ENCODE measurements at regions not wholly inside any gene's neighbourhood (a gene's known extent, or its start where the extent isn't known, plus 50 kb on each side); places are given as distances from the start of the nearest gene placed in this dataset.

GRCh38 chr14:43640718-43641267, 866.3 kb downstream of the FSCB start:
- H3K4me3 ChIP-seq (replicated peaks; ENCODE audit: low read depth, low read length): no peak overlapping the region

GRCh38 chr14:43625294-43625693, 881.8 kb downstream of the FSCB start:
- Histone ChIP-seq H3K36me3 (ENCODE audit: control insufficient read depth, insufficient read depth, low read length) (no peaks in the 10 kb centered on the region), H3K27me3 (replicated peaks; ENCODE audit: control insufficient read depth, insufficient read depth, low read length) (no peaks in the 10 kb centered on the region)
- no peak for TF ChIP-seq CTCF (IDR thresholded peaks at IDR 0.05; ENCODE audit: insufficient read depth, low read length, poor library complexity, severe bottlenecking)

More at GRCh38 chr14:43640718-43641267, 866.3 kb downstream of the FSCB start:
- H3K27me3 ChIP-seq (replicated peaks; ENCODE audit: control insufficient read depth, insufficient read depth, low read length): no peaks in the 10 kb centered on the region
- no peak for DNase-seq (ENCODE audit: extremely low read depth, insufficient read length)
- TF ChIP-seq CTCF (IDR thresholded peaks at IDR 0.05; ENCODE audit: insufficient read depth, low read length, poor library complexity, severe bottlenecking): no peak
- no peaks in the 10 kb centered on the region for H3K36me3 ChIP-seq (ENCODE audit: control insufficient read depth, insufficient read depth, low read length)

GRCh38 chr14:43621282-43621681, 885.8 kb downstream of the FSCB start:
- Histone ChIP-seq H3K4me3 (replicated peaks; ENCODE audit: low read depth, low read length) (no peak overlapping the region), H3K36me3 (ENCODE audit: control insufficient read depth, insufficient read depth, low read length) (no peaks in the 10 kb centered on the region), H3K27me3 (replicated peaks; ENCODE audit: control insufficient read depth, insufficient read depth, low read length) (no peaks in the 10 kb centered on the region)
- no peak for DNase-seq (ENCODE audit: extremely low read depth, insufficient read length)
- no peak for TF ChIP-seq CTCF (IDR thresholded peaks at IDR 0.05; ENCODE audit: insufficient read depth, low read length, poor library complexity, severe bottlenecking)

More at GRCh38 chr14:43625294-43625693, 881.8 kb downstream of the FSCB start:
- H3K4me3 ChIP-seq (replicated peaks; ENCODE audit: low read depth, low read length): no peak overlapping the region
- DNase-seq (ENCODE audit: extremely low read depth, insufficient read length): no peak

GRCh38 chr14:43595096-43595772, 911.8 kb downstream of the FSCB start:
- Histone ChIP-seq H3K36me3 (ENCODE audit: control insufficient read depth, insufficient read depth, low read length) (no peaks in the 10 kb centered on the region), H3K4me3 (replicated peaks; ENCODE audit: low read depth, low read length) (no peak overlapping the region)
- no peak for DNase-seq (ENCODE audit: extremely low read depth, insufficient read length)

GRCh38 chr14:43591776-43592175, 915.3 kb downstream of the FSCB start:
- DNase-seq (ENCODE audit: extremely low read depth, insufficient read length): no peak
- no peak for TF ChIP-seq CTCF (IDR thresholded peaks at IDR 0.05; ENCODE audit: insufficient read depth, low read length, poor library complexity, severe bottlenecking)

More at GRCh38 chr14:43595096-43595772, 911.8 kb downstream of the FSCB start:
- no peaks in the 10 kb centered on the region for H3K27me3 ChIP-seq (replicated peaks; ENCODE audit: control insufficient read depth, insufficient read depth, low read length)
- no peak for TF ChIP-seq CTCF (IDR thresholded peaks at IDR 0.05; ENCODE audit: insufficient read depth, low read length, poor library complexity, severe bottlenecking)

More at GRCh38 chr14:43591776-43592175, 915.3 kb downstream of the FSCB start:
- H3K27me3 ChIP-seq (replicated peaks; ENCODE audit: control insufficient read depth, insufficient read depth, low read length): no peaks in the 10 kb centered on the region
- H3K36me3 ChIP-seq (ENCODE audit: control insufficient read depth, insufficient read depth, low read length): no peaks in the 10 kb centered on the region
- H3K4me3 ChIP-seq (replicated peaks; ENCODE audit: low read depth, low read length): no peak overlapping the region

Data from GM06990 (cell line).